Activated T-cell treated with anti-CD3 and anti-CD28 coated beads, Interleukin-2, amount 50 U/mL, for 48 hours (primary cell): ENCODE measurements at regions not wholly inside any gene's neighbourhood (a gene's known extent, or its start where the extent isn't known, plus 50 kb on each side); places are given as distances from the start of the nearest gene placed in this dataset.

Source experiments
- DNase-seq, 2 experiments: peaks; one replicate each; pipeline ENCODE4 v3.0.0-alpha.2; 2020

DNA sequence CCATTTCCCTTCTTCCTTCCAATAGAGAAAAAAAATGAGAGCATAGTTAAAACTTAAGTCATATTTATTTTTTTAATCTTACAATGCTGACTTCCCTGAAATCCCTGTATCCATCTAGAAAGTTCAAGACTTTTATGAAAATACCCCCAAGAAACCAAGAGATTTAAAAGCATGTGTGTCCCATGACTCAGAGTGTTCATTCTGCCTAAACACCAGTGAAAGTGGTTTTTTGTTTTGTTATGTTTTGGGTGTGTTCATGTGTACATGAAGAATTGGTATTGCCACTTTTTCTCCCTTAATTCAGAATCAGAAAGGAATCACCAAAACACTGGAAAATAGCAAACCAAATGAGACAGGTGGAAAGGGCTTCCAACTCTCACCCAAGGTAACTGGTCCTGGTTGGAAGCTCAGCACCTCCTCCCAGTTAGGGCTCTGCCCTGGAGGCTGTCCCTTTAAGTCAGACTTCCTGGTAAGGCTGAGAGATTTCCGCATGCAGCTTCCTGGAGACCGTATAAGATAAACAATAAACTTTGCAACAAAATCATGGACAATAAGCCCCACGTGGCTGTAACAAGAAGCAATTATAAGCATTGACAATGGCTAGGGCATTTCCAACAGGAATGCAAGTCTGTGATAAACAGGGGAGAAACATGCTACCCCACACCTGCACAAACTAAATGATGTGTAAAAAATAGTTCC, 121.9 kb upstream of the ARHGEF3 start:
- DNase-seq, result peak in 1 of 2 experiments; percentile 38

DNA sequence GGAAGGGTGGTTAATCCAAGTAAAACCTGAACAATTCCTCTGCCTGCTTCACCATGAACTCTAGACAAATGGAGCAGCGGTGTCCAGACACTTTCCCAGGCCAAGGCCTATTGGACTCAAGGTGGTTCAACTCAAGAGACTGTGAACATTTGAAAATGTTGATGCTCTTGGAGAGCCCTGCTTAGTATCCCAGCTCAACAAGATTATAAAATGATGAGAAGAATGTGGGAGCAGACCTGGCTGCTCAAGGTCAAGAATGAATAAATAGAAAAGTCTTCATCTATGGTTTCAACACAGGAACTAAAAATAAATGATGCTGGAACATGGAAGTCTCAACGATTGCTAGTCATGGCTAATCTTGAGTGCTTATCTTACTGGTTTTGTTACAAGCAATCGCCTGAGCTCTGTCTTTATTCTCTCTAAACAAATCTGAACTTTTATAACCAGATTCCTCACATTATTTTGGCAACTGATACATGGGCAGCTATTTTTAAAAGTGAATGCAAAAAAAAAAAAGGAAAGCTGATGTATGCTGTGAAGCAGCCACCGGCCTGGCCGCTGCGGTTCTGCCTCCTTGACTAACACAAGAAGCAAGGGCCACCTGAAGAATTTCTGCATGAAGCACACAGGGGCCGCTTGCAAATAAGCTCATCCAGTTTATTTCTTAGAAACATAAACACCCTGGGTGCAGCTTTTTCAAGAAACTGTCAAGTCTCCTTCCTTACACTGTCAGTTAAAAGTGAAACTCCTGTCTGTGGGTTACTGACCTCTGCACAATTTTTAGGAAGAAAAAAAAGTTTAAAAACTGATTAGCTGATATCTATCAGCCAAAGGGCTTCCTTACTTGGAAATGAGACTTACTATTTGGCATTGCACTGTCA, 120.1 kb upstream of the ARHGEF3 start:
- DNase-seq, result no peak

DNA sequence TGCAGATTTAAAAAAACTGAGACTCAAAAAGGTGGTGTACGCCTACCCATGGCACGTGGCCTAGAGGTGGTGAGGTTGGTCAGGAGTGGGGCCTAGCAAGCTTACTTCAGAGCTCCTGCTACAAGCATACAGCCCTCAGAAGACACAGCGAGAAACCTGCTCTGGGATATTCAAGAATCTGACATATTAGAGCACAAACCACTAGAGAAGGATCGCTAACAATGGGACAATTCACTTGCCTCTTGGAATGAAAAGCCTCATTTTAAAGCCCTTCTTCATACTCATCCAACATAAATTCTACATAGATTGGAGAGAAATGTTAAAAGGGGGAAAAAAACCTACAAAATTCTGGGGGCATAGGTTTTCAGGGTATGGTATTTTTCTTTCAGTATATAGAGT, 118.0 kb upstream of the ARHGEF3 start:
- DNase-seq, result no peak

DNA sequence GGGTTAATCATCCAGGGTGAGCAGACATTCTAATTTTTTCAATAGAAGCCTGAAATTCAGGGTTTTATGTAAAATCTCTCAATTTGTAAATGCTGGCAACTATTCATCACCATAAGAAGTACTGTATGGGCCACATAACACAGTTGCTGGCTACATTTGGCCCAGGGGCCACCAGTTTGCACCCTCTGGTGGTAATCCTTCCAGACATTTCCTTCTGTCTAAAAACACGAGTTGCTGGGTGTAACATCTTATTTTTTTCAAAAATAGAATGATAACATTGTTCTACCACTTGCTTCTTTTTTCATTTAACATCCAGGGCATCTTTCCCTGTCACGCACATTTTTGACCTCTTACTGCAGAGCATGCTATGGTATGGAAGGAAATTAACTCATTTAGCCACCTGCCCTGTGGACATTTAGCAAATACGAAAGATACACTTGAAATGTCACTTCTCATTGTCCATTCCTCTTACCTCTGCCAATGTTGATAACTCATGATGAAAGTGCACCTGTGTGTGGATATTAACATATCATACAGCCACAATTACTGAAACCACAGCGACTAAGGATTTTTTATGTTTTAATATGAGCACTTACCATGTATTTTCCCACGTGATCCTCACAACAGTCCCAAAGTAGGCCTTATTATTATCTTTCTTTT, 117.5 kb upstream of the ARHGEF3 start:
- DNase-seq, result no peak

DNA sequence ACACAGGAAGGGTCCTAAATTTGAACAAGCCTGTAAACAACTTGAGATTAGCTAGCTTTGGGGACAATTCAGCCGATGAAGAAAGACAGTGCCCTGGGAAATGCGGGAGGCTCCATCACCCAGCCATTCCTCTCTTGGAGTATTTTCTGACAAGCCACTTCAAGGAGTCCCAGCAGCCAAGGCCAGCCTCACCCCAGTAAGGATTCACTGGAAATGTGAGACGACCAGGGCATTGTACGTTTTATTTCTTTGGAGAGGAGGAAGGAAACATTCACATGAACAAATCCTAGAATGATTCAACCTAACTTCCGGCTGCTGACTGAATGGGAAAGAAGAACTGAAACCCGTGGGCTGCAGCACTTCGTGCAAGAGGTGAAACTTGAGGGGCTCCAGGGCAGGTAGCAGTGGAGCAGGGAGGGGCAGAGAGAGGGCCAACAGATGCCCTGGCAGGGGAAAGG, 116.4 kb upstream of the ARHGEF3 start:
- peak; percentile 75 to 76 for DNase-seq

DNA sequence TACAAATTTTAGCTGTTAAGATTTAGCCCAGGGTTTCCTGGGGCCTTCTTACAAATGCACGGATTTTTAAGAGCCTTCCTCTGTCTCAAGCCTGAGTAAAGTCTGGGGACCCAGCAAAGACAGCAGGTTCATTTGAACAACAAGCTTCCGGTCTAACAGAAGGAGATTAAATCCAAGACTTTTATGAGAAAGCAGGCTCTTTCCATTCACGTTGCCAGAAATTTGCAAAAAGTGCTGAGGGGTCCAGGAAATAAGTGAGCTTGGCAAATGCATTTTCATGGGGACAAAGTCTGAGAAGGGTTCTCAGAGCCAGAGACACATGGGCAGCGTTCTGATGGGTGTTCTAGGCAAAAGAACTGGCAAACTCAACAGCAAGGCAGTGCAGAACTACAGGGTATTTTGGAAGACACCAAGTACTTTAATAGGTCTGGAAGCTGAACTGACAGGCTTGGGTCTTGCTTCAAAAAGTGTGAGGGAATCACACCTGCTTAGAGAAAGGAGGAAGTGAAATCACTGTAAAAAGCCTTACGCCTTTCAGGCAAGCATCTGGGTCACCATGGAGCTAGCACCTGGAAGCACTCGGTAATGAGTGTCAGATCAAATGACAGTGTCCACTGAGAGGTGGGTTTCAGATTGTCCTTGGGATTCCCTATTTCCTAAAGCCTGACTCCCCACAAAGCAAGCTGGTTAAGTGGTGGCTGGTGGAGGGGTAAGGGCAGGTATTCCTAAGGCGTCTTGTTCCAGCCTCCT, 115.8 kb upstream of the ARHGEF3 start:
- no peak for DNase-seq

DNA sequence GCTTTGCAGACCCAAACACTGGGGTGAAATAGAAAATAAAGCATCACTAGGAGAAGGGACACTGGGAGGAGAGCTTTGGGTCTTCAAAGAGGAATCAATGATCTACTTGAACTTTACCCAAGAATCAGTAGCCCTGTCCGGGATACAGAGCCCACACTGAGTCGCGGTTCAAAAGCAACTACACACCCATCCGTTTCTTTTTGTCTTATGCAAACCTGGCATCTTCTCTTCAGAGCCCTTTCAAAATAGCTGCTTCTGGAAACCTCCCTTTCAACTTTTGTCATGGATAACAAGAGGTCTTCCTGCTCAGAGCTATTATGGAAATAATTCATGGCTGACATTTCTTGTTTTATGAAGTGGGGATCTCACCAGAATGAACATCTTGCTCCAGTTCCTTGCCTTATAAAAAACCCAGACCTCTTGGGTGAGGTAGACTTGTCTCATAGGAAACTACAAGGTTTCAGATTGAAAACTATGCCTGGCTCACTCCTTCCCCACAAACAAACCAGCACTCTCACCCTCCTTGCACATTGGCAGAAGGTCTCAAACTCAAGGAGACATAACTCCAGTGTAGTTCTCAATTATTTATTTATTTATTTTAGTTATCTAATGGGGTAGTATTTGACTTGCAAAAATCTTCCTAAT, 115.1 kb upstream of the ARHGEF3 start:
- DNase-seq, result no peak

DNA sequence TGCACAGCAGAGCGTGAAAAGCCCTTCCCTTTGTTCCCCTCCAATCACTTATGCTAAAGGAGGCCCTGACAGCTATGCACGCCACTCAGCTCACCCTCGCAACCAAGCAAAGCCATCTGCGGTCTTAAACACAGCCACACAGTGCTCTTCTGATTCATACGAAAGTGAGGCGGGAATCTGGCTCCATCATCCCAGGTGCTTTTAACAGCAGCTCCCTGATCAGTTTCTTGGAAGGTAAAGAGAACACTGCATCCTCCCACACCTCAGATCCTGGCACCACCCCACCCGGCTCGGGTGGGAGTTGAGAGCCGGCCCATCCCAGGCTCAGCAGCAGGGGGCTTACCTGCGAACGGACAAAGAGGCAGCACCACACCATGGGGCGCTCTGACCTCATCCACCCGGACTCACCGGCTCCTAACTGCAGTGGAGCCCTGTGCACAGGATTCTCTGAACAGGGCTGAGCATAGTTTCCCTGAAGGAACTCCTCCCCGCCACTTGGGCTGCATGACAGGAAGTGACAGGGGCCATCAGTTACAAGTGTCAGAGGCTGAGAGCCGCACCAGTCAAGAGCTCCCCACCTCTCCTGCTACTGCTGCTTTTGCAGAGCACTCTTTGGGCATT, 114.3 kb upstream of the ARHGEF3 start:
- DNase-seq, result peak; percentile 77 to 82

DNA sequence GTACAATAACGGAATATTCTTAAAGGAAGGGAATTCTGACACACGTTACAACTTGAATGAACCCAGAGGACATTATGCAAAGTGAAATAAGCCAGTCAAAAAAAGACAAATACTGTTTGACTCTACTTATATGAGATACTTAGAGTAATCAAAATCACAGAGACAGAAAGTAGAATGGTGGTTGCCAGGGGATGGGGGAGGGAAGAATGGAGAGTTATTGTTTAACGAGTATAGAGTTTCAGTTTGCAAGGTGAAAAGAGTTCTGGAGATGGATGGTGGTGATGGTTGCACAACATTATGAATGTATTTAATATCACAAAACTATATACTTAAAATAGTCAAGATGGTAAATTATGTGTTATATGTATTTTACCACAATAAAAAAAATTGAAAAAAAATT, 112.9 kb upstream of the ARHGEF3 start:
- no peak for DNase-seq

DNA sequence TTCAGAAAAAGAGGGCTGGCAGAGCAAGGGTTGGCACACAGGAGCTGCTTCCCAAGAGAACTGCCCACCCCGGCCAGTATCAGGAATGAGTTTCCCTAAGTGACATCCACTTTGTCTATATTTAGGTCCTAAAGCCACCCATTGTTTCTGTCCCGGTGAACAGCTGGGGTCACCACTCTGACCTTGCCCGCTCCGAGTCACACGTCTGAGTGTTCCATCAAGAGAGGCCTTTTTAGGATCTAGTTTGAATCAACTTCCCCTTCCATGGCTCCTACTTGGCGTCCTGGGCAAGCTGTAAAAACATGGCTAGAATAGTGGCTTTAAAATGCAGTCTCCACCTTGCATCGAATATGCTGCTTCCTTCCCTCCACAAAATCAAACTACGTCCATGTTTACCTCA, 109.6 kb upstream of the ARHGEF3 start:
- peak in 1 of 2 experiments; percentile 13 for DNase-seq

DNA sequence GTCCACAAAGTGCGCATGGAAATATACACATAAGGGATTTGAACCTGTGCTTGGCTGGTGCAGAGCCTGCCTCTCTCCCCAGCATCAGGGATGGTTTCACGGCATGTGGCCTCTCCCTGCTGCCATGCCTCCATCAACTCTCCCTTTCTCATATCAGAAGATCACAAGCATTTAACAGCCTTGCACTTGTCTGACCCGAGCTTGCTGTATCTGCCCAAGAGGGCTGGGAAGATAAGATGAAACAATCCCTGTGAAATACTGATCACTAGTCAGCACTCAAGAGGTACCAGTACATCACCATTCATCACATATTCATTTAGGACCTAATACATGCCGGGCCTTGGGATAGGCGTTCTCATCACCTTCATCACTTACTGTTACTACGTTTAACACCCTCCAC, 107.6 kb upstream of the ARHGEF3 start:
- peak in 1 of 2 experiments; percentile 13 for DNase-seq

DNA sequence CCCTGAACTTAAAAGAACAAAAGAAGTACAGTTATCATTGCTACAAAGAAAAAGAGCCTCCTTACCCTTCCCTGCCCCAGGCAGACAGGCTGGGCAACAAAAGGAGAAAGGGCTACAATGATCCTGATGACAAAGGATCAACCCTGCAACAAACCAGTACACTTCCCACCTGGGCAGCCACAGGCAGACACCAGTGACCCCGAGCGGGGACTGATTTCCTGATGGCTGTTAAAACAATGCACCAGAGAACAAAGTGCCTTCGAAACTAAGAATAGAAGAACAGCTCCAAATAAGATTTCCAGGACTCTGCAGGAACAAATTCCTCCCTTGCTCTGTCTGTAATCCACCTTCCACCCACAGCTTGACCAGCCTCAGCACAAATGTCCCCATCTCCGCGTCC, 106.3 kb upstream of the ARHGEF3 start:
- no peak for DNase-seq

DNA sequence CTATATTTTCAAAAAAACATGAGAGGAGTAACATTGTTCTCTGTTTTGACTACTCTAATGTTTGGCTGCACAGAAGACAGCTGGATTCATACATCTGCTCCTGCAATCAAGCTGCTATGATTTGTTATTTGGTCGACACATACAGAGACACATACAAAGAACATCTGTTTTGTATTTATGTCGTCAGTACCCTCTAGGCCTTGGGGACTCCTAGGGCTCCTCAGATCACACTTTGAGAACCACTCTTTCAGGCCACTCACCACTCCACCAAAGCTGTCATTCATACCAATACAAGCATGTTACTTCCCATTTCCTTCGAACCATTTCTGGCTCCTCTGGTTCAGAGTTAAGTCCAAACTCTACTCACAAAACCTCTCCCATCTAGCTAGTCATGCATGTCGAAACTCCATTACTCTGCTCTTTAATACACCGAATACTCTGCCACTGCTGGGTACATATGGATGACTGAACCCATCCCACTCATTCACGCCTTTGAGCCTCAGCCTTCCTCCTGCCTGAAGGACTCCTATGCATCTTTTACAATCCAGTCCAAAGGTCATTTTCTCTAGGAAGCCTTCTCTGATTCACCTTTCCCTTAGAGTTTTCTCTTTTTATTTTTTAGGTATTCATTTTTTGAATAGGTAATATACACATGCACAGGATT, 102.9 kb upstream of the ARHGEF3 start:
- peak in 1 of 2 experiments; percentile 16 for DNase-seq

DNA sequence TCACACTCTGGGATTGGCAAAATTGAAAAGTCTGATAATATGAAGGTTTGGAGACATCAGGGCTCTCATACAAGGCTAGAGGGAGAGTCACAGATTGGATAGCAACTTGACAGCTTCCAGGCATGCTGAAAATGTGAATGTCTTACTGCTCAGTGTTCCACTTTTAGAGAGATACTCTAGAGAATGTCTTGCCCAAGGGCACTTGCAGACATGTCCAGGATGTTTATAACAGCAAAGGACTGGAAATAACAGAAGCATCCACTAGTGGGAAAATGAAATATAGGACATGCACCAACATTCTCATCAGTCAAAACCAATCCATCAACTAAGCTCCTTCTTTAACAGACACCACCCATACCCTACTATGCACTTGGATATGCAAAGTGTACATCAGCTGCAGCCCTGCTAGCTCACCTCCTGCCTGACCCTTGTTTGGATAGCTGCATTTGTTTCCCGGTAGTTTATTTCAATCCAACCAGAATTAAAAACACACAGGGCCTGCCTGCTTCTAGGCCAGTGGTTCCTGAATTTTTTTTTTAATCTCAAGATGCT, 101.6 kb upstream of the ARHGEF3 start:
- DNase-seq, result peak in 1 of 2 experiments; percentile 9

DNA sequence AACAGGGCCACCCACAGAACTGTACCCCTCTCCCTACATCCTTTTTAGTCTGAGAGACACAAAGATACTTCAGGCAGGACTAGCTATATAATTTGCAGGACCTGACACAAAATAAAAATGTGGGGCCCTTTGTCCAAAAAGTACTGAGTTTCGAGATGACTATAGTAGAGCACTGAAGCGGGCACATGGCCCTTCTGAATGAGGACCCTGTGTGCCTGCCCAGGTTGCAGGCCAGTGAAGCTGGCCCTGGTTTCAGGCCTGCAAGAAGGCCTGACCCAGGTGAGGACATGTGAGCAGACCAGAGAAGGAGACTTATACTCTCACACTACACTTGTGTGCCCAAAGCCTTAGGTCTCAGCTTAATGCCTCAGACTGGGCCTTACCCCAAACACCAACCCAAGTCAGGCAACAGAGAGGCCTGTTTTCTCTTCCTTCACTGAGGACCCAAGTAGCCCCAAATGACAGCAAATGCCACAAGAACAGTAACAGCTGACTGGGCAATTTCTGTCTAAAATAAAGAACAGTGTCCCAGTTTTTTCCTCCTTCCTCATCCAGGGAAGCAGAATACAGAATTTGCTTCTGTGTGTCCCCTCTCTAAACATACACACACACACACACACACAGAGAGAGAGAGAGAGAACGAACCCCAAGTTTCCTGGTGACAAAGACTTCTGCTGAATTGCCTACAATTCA, 100.9 kb upstream of the ARHGEF3 start:
- peak in 1 of 2 experiments; percentile 20 for DNase-seq

DNA sequence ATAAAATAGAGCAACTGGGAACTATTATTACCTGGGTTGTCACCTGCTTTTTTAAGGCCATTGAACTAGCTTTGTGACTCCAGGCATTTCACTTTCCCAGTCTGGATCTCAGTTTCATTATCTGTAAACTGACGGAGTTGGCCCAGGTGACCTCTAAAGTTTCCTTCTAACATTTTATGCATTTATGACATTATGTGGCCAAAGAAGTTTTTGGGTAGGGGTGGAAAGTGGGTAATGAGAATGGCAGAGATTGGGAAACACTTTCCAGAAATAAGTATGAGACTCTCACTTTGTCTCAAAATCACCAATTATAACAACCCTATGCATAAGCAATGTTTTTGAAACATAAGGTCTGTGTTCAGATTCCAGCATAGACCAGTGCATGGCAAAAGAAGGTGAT, 99.1 kb upstream of the ARHGEF3 start:
- DNase-seq, result no peak

DNA sequence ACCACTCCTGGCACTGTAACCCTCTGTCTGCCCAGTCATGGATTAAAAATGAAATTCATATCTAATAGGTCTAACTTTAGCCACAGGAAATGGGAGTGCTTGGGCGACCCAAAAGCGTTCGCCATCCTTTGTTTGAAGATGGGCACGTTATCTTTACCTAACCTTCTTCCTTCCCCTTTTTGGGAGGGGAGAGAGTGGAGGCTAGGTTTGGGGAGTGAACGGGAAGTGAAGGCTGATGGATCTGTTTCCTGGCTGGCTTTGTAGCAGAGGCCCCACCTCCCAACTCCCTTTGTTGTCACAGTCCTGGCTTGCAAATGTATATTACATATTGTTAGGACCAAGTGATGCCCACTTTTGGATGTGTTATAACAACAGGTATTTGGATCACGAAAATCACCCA, 98.1 kb upstream of the ARHGEF3 start:
- DNase-seq, result peak in 1 of 2 experiments; percentile 14

DNA sequence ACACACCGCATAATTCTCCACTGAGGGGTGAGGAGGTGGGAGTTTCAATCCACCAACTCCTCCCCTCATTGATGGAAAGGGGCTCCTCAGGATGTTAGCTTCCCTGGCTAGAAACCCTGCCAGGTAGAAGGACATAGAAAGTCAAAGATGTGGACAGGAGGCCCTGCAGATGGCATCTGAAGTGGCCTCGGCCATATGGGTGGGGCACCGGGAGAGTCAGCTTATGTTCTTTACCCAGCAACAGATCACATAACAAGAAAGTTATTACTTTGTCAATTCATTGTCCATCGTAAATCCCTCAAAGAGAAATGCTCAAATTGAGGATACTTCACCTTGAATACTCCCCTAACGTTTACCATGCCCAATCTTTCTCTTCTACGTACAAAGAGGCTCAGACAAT, 97.3 kb upstream of the ARHGEF3 start:
- no peak for DNase-seq

DNA sequence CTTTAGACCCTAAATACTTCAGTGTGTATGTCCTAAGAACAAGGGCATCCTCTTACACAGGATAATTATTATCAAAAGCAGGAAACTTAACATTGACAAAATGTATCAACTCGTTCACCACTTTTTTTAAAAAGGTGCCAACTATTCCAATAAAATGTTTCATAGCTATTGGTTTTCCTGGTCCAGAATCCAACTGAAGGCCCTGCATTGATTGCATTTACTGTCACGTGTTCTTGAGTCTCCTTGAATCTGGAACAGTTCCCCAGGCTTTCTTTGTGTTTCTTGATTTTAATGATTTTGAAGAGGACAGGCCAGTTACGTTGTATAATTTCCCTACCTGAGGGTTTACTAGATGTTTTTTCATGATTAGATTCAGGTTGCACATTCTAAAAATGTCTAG, 94.6 kb upstream of the ARHGEF3 start:
- DNase-seq, result no peak

DNA sequence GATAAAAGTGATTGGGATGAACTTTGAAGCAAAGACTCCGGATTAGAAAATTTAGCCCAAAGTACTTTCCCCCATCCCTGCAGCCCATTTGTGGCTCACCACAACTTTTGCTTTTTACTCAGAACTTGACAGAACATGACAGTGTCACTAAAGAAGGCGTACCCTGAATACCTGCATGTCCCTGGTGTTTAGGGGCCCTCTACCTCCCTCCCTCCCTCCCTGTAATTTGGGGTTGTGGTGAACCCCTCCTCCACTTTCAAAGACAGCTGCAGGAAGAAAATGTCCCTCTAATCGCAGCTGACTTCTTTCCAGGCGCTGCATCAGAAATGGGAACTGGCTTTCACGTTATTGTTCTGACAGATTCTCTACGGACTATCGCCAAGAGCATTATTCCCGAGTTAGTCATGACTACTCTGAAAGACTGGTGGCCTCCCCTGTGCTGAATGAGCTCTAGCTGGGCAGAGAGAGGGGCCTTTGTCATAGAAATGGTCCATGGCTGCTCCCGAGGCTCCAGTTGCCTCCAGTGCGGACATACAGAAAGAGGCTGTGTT, 93.2 kb upstream of the ARHGEF3 start:
- peak; percentile 58 to 59 for DNase-seq
